ENCODE measurements at regions not wholly inside any gene's neighbourhood (a gene's known extent, or its start where the extent isn't known, plus 50 kb on each side); places are given as distances from the start of the nearest gene placed in this dataset.

DNA sequence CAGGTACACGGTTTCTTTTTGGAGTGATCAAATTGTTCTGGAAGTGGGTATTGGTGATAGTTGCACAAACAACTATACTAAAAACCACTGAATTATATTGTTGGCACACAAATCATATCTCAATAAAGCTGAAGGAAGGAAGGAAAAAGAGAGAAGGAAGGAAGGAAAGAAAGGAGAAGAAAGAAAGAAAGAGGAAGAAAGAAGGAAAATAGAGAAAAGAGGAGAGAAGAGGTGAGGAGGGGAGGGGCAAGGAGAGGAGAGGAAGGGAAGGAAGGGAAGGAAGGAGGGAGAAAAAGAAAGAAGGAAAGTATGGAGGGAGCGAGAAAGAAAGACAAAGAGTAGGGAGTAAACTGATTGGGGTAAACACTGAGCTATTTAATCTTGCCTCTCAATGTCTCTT lies 77.9 kb upstream of the TSC22D2 start:
- Histone ChIP-seq H3K4me3 (replicated peaks in 1 of 4; ENCODE audit: control extremely low read depth in 1 of 4, insufficient read depth in 1 of 4, low read depth in 3 of 4, low read length in 4 of 4) (no peak overlapping the region), H3K9me3 (ENCODE audit: control insufficient read depth, insufficient read depth, low read depth, low read length) (no peaks in the 10 kb centered on the region), H3K79me2 (ENCODE audit: control insufficient read depth, insufficient read depth, low read length) (no peaks in the 10 kb centered on the region), H3K27me3 (ENCODE audit: control insufficient read depth, insufficient read depth, low read length) (no peaks in the 10 kb centered on the region), H4K20me1 (ENCODE audit: control insufficient read depth, extremely low read depth, insufficient read depth, low read length) (no peaks in the 10 kb centered on the region), H2AFZ (ENCODE audit: low read length) (no peak overlapping the region), H3K36me3 (ENCODE audit: control insufficient read depth, insufficient read depth, low read length) (no peaks in the 10 kb centered on the region), H3K27ac (ENCODE audit: insufficient read depth, low read length) (no peak overlapping the region), H3K4me1 (ENCODE audit: control insufficient read depth, extremely low read depth, insufficient read depth, low read length) (peaks cover 3% of the 10 kb centered on the region), H3K4me2 (ENCODE audit: extremely low read depth, insufficient read depth, low read length) (no peak overlapping the region), H3K9ac (ENCODE audit: insufficient read depth, low read length) (no peak overlapping the region)
- no peak for DNase-seq (ENCODE audit: low read depth in 2 of 2)
- no peak for TF ChIP-seq EZH2 (IDR thresholded peaks at IDR 0.05; ENCODE audit: low read length, missing control alignments)
- TF ChIP-seq, protein P1, sequence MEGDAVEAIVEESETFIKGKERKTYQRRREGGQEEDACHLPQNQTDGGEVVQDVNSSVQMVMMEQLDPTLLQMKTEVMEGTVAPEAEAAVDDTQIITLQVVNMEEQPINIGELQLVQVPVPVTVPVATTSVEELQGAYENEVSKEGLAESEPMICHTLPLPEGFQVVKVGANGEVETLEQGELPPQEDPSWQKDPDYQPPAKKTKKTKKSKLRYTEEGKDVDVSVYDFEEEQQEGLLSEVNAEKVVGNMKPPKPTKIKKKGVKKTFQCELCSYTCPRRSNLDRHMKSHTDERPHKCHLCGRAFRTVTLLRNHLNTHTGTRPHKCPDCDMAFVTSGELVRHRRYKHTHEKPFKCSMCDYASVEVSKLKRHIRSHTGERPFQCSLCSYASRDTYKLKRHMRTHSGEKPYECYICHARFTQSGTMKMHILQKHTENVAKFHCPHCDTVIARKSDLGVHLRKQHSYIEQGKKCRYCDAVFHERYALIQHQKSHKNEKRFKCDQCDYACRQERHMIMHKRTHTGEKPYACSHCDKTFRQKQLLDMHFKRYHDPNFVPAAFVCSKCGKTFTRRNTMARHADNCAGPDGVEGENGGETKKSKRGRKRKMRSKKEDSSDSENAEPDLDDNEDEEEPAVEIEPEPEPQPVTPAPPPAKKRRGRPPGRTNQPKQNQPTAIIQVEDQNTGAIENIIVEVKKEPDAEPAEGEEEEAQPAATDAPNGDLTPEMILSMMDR (conservative IDR thresholded peaks at IDR 0.05 in 1 of 2, IDR thresholded peaks at IDR 0.05 in 1 of 2; ENCODE audit: low read depth in 1 of 2, low read length in 2 of 2): no peak

DNA sequence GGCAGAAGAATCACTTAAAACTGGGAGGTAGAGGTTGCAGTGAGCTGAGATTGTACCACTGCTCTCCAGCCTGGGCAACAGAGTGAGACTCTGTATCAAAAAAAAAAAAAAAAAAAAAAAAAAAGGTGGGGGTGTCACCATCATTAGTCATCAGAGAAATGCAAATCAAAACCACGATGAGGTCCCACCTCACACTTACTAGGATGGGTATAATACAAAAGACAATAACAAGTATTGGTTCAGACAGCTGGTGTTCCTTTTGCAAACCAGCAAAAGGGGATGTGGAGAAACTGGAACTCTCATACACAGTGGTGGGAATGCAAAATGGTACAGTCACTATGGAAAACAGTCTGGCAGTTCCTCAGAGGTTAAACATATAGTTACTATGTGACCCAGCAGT lies 78.7 kb upstream of the TSC22D2 start:
- H3K36me3 ChIP-seq (ENCODE audit: control insufficient read depth, insufficient read depth, low read length): no peaks in the 10 kb centered on the region
- H3K27me3 ChIP-seq (ENCODE audit: control insufficient read depth, insufficient read depth, low read length): no peaks in the 10 kb centered on the region
- H3K4me1 ChIP-seq (ENCODE audit: control insufficient read depth, extremely low read depth, insufficient read depth, low read length): peaks cover 3% of the 10 kb centered on the region
- no peaks in the 10 kb centered on the region for H3K79me2 ChIP-seq (ENCODE audit: control insufficient read depth, insufficient read depth, low read length)
- no peak overlapping the region for H3K27ac ChIP-seq (ENCODE audit: insufficient read depth, low read length)
- H3K4me3 ChIP-seq (replicated peaks in 1 of 4; ENCODE audit: control extremely low read depth in 1 of 4, insufficient read depth in 1 of 4, low read depth in 3 of 4, low read length in 4 of 4): no peak overlapping the region
- DNase-seq (ENCODE audit: low read depth in 2 of 2): peak in 1 of 2 donors; percentile 9
- no peaks in the 10 kb centered on the region for H3K9me3 ChIP-seq (ENCODE audit: control insufficient read depth, insufficient read depth, low read depth, low read length)
- H4K20me1 ChIP-seq (ENCODE audit: control insufficient read depth, extremely low read depth, insufficient read depth, low read length): no peaks in the 10 kb centered on the region
- no peak overlapping the region for H3K9ac ChIP-seq (ENCODE audit: insufficient read depth, low read length)
- H3K4me2 ChIP-seq (ENCODE audit: extremely low read depth, insufficient read depth, low read length): no peak overlapping the region
- no peak overlapping the region for H2AFZ ChIP-seq (ENCODE audit: low read length)
- TF ChIP-seq, protein P1 (conservative IDR thresholded peaks at IDR 0.05 in 1 of 2, IDR thresholded peaks at IDR 0.05 in 1 of 2; ENCODE audit: low read depth in 1 of 2, low read length in 2 of 2): no peak
- no peak for TF ChIP-seq EZH2 (IDR thresholded peaks at IDR 0.05; ENCODE audit: low read length, missing control alignments)

DNA sequence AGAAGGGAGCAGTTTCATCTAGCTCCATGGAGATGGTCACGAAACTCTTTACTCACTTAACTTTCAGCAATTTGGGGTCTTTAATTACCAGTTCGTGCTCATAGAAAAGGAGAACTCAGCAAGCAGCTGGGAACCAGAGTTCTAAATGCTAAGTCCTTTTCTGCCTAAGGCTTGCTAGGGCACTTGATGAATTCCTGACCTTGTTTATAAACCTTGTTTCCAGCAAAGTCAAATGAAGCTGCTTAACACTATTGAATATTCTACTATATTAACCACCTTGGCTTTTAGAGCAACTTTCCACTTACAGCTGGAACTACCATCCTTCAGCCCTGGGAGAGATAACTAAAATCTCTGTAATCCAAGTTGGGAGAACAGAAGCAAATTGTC lies 79.5 kb upstream of the TSC22D2 start:
- no peaks in the 10 kb centered on the region for H3K79me2 ChIP-seq (ENCODE audit: control insufficient read depth, insufficient read depth, low read length)
- no peaks in the 10 kb centered on the region for H4K20me1 ChIP-seq (ENCODE audit: control insufficient read depth, extremely low read depth, insufficient read depth, low read length)
- no peaks in the 10 kb centered on the region for H3K9me3 ChIP-seq (ENCODE audit: control insufficient read depth, insufficient read depth, low read depth, low read length)
- H3K4me1 ChIP-seq (ENCODE audit: control insufficient read depth, extremely low read depth, insufficient read depth, low read length): peaks cover 3% of the 10 kb centered on the region
- TF ChIP-seq, protein P1 (conservative IDR thresholded peaks at IDR 0.05 in 1 of 2, IDR thresholded peaks at IDR 0.05 in 1 of 2; ENCODE audit: low read depth in 1 of 2, low read length in 2 of 2): no peak
- no peak for TF ChIP-seq EZH2 (IDR thresholded peaks at IDR 0.05; ENCODE audit: low read length, missing control alignments)
- no peak for DNase-seq (ENCODE audit: low read depth in 2 of 2)
- H3K4me2 ChIP-seq (ENCODE audit: extremely low read depth, insufficient read depth, low read length): no peak overlapping the region
- no peak overlapping the region for H2AFZ ChIP-seq (ENCODE audit: low read length)
- H3K36me3 ChIP-seq (ENCODE audit: control insufficient read depth, insufficient read depth, low read length): no peaks in the 10 kb centered on the region
- no peak overlapping the region for H3K27ac ChIP-seq (ENCODE audit: insufficient read depth, low read length)
- no peak overlapping the region for H3K4me3 ChIP-seq (replicated peaks in 1 of 4; ENCODE audit: control extremely low read depth in 1 of 4, insufficient read depth in 1 of 4, low read depth in 3 of 4, low read length in 4 of 4)
- no peaks in the 10 kb centered on the region for H3K27me3 ChIP-seq (ENCODE audit: control insufficient read depth, insufficient read depth, low read length)
- H3K9ac ChIP-seq (ENCODE audit: insufficient read depth, low read length): no peak overlapping the region

Measured in fibroblast of lung (primary cell).